ENCODE measurements at regions not wholly inside any gene's neighbourhood (a gene's known extent, or its start where the extent isn't known, plus 50 kb on each side); places are given as distances from the start of the nearest gene placed in this dataset.

DNA sequence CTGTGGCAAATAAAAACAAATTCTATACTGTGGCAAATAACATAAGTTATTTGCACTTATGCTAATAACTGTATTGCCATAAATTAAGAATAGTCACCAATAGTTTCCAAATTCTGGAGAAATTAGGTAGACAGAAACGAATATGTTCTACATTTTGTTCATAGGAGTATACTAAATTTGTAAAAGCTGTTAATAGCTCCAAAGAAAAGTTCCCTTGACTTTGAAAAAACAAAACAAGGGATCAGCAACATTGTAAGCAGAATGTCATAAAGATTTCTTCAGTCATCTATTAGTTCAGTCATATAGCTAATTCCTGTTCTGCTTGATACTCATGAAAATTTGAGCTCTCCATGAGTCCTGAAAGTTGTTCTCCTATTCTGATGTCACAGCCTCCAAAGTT lies 1472.8 kb downstream of the C4orf33 start:
- no peaks in the 10 kb centered on the region for H3K9me3 ChIP-seq (ENCODE audit: control insufficient read depth, insufficient read depth, low read depth, low read length)
- ChIA-PET CTCF (interaction anchor here (0.7 kb wide), 1 partner anchor 40 kb away, joined by 3 read pairs; no protein-coding TSS in a partner anchor), POLR2A (no interaction called here)
- H3K4me3 ChIP-seq (ENCODE audit: low read depth, low read length) = no peak overlapping the region
- H3K27ac ChIP-seq (ENCODE audit: extremely low read depth, low read depth, low read length) = no peak overlapping the region
- H3K4me1 ChIP-seq (ENCODE audit: control insufficient read depth, insufficient read depth, low read length) = no peaks in the 10 kb centered on the region
- H3K36me3 ChIP-seq (ENCODE audit: control insufficient read depth in 2 of 2, insufficient read depth in 1 of 2, low read length in 2 of 2) = no peaks in the 10 kb centered on the region
- TF ChIP-seq ZNF510 (tag by site-specific recombination; IDR thresholded peaks at IDR 0.05; ENCODE audit: insufficient replicate concordance) = no peak
- TF ChIP-seq SETDB1 (IDR thresholded peaks at IDR 0.05; ENCODE audit: insufficient read length, low read length) = peak; percentile 94
- TF ChIP-seq, protein P1, sequence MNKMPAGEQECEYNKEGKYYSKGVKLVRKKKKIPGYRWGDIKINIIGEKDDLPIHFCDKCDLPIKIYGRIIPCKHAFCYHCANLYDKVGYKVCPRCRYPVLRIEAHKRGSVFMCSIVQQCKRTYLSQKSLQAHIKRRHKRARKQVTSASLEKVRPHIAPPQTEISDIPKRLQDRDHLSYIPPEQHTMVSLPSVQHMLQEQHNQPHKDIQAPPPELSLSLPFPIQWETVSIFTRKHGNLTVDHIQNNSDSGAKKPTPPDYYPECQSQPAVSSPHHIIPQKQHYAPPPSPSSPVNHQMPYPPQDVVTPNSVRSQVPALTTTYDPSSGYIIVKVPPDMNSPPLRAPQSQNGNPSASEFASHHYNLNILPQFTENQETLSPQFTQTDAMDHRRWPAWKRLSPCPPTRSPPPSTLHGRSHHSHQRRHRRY (tag by site-specific recombination; IDR thresholded peaks at IDR 0.05) = no peak

DNA sequence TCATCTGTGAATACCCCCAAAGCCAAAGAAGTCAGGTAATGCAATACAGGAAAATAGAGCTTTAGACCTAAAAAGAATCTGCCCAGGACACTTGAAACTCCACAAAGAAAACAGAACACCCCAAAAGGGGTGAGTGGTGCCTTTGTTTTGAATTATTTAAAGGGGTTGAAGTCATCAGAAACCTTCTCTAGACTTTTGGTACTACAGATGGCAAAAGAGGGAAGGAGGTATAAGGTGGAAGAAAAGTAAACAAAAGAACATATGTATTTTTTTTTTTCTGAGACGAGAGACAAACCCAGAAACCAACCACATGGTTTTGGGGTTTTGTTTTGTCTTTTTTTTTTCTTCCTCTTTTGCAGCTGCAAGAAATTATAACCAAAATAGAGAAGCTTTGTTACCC lies 1477.8 kb downstream of the C4orf33 start:
- Histone ChIP-seq H3K36me3 (ENCODE audit: control insufficient read depth in 2 of 2, insufficient read depth in 1 of 2, low read length in 2 of 2) (no peaks in the 10 kb centered on the region), H3K4me1 (ENCODE audit: control insufficient read depth, insufficient read depth, low read length) (no peaks in the 10 kb centered on the region), H3K9me3 (ENCODE audit: control insufficient read depth, insufficient read depth, low read depth, low read length) (no peaks in the 10 kb centered on the region), H3K4me3 (ENCODE audit: low read depth, low read length) (no peak overlapping the region), H3K27ac (ENCODE audit: extremely low read depth, low read depth, low read length) (no peak overlapping the region)
- POLR2A ChIA-PET = no interaction called here
- TF ChIP-seq ZSCAN23 (tag by site-specific recombination; IDR thresholded peaks at IDR 0.05) = no peak
- TF ChIP-seq KLF1 (tag by site-specific recombination; IDR thresholded peaks at IDR 0.05) = no peak
- TF ChIP-seq KLF8 (tag by site-specific recombination; IDR thresholded peaks at IDR 0.05) = no peak
- TF ChIP-seq, protein P2, sequence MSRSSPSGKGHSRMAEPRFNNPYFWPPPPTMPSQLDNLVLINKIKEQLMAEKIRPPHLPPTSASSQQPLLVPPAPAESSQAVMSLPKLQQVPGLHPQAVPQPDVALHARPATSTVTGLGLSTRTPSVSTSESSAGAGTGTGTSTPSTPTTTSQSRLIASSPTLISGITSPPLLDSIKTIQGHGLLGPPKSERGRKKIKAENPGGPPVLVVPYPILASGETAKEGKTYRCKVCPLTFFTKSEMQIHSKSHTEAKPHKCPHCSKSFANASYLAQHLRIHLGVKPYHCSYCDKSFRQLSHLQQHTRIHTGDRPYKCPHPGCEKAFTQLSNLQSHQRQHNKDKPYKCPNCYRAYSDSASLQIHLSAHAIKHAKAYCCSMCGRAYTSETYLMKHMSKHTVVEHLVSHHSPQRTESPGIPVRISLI (tag by site-specific recombination; IDR thresholded peaks at IDR 0.05) = no peak
- TF ChIP-seq ZNF610 (tag by site-specific recombination; IDR thresholded peaks at IDR 0.05; ENCODE audit: borderline replicate concordance) = no peak
- no peak for TF ChIP-seq ZNF777 (tag by site-specific recombination; IDR thresholded peaks at IDR 0.05; ENCODE audit: borderline replicate concordance)
- no peak for TF ChIP-seq ZNF48 (tag by site-specific recombination; IDR thresholded peaks at IDR 0.05)
- TF ChIP-seq ZNF341 (tag by site-specific recombination; IDR thresholded peaks at IDR 0.05; ENCODE audit: low read depth) = no peak
- no peak for TF ChIP-seq OVOL3 (tag by site-specific recombination; IDR thresholded peaks at IDR 0.05)
- no peak for TF ChIP-seq ZNF548 (tag by site-specific recombination; IDR thresholded peaks at IDR 0.05)
- CTCF ChIA-PET = no interaction called here

DNA sequence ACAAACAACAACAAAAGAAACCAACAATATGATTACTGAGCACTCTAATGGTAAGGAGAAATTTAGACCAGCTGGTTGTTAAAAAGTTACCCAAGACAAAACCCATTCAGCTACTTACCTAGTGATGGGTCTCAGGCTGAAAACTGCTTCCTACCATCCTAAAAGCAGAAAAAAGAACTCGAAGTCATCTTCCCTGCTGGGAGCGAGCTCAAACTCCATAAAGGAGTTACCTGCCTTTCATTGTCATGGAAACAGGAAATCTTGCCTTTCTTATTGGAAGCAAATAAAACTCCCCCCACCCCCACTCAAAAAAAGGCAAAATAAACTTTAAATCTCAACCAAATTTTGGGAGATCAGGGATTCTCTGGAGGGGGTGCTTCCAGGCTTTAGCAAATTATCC lies 1478.3 kb downstream of the C4orf33 start:
- H3K4me3 ChIP-seq (ENCODE audit: low read depth, low read length) = no peak overlapping the region
- POLR2A ChIA-PET = interaction anchor here (0.7 kb wide), 1 partner anchor 765 kb away, joined by 6 read pairs; no protein-coding TSS in a partner anchor
- TF ChIP-seq ZEB2 (tag by site-specific recombination; IDR thresholded peaks at IDR 0.05) = no peak
- no peak for TF ChIP-seq ZNF311 (tag by site-specific recombination; IDR thresholded peaks at IDR 0.05; ENCODE audit: borderline replicate concordance)
- no peak for TF ChIP-seq ZBTB48 (tag by site-specific recombination; IDR thresholded peaks at IDR 0.05)
- TF ChIP-seq ZNF292 (tag by site-specific recombination; IDR thresholded peaks at IDR 0.05; ENCODE audit: borderline replicate concordance, low read depth) = no peak
- no peak for TF ChIP-seq ZNF521 (tag by site-specific recombination; IDR thresholded peaks at IDR 0.05)
- no peak for TF ChIP-seq ZFP37 (tag by site-specific recombination; IDR thresholded peaks at IDR 0.05)
- no peak for TF ChIP-seq ZNF658 (tag by site-specific recombination; IDR thresholded peaks at IDR 0.05)
- TF ChIP-seq SALL2 (tag by site-specific recombination; IDR thresholded peaks at IDR 0.05; ENCODE audit: borderline replicate concordance) = no peak
- CTCF ChIA-PET = no interaction called here
- H3K36me3 ChIP-seq (ENCODE audit: control insufficient read depth in 2 of 2, insufficient read depth in 1 of 2, low read length in 2 of 2) = no peaks in the 10 kb centered on the region
- H3K9me3 ChIP-seq (ENCODE audit: control insufficient read depth, insufficient read depth, low read depth, low read length) = no peaks in the 10 kb centered on the region
- no peak overlapping the region for H3K27ac ChIP-seq (ENCODE audit: extremely low read depth, low read depth, low read length)
- H3K4me1 ChIP-seq (ENCODE audit: control insufficient read depth, insufficient read depth, low read length) = no peaks in the 10 kb centered on the region

Measured in HEK293 (cell line).